Anterior cingulate cortex (tissue), 58 donors: ENCODE measurements at regions not wholly inside any gene's neighbourhood (a gene's known extent, or its start where the extent isn't known, plus 50 kb on each side); places are given as distances from the start of the nearest gene placed in this dataset.
"Not testable (repeated sequence)": the region's sequence is repeated elsewhere in the genome, so short reads cannot be mapped to it uniquely, and the experiment has no call there.

ENCODE experiments used
- DNase-seq, 58 donors: peaks; one replicate each; lab custom pipeline; 2025; lab: John Stamatoyannopoulos, UW

DNA sequence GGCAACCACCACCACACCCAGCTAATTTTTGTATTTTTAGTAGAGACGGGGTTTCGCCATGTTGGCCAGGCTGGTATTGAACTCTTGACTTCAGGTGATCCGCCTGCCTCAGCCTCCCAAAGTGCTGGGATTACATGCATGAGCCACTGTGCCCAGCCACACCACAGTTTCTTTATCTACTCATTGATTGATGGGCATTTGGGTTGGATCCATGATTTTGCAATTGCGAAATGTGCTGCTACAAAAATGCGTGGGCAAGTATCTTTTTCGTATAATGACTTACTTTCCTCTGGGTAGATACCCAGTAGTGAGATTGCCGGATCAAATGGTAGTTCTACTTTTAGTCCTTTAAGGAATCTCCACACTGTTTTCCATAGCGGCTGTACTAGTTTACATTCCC, 204.7 kb downstream of the ALDH8A1 start:
- DNase-seq = not testable (repeated sequence)

DNA sequence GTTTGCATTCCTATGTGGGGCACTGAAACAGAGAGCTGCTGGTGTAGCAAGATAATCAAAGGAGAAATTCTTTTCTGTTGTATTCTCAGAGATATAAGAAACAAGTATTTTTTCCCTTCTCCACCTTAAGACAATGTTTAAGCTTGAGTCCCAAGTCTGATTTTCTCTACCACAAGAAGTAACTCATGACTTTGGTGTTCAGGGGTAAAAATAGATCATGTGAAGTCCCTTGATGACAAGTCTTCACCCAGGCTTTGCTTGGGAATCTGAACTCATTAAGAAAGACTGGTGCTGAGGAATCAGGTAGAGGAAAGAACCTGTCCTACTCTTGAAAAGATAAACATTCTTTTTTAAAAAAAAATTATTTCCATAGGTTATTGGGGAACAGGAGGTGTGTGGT, 205.6 kb downstream of the ALDH8A1 start:
- DNase-seq = no peak

DNA sequence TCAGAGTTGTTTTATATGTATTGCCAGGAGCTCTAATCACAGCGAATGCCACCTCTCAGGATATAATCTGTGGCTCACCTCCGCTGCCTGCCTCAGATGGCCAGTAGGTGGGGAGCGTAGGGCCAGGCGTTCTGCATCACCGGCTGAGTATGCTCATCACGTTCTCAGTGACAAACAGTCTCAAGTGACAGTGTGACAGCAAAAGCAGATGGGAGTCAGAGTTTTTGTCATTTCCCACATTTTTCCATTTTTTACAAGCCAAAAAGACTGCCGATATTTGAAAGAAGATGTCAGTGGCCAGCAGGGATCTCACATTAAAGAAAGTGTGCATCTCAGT, 208.7 kb downstream of the ALDH8A1 start:
- DNase-seq = peak in 35 of 58 donors; percentile 3 to 58 (median 23)

DNA sequence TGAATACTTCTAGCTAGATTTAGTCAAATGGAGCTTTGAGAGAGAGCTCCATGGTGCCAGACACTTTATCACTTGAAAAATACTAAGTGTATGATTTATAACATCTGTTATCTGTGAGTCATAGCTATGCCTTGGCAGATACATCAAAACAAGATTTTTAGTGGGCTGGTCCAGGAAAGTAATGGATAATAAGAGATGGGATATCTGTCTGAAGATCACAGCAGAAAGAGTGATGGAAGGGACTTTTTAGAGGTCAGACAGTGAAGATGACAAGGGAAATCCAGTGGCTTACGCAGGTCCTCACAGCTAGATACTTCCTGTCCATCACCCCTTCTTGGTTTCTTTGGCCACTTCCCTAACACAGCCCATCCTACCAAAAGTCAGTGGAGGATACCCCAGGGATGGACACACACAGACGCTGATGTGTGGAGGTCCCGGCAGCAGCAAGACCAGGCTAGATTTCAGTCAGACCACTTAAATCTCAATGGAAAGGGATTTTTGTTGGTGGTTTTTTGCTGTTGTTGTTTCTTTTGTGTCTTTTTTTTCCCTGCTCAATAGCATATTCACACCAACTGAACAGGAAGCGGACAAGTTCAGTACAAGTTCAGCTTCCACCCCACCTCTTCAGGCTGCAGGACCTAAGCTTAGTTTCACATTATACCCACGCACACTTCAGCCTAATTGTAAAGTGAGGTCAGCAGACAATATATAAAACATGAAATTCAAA, 209.3 kb downstream of the ALDH8A1 start:
- peak in 1 of 58 donors; percentile 11 for DNase-seq

DNA sequence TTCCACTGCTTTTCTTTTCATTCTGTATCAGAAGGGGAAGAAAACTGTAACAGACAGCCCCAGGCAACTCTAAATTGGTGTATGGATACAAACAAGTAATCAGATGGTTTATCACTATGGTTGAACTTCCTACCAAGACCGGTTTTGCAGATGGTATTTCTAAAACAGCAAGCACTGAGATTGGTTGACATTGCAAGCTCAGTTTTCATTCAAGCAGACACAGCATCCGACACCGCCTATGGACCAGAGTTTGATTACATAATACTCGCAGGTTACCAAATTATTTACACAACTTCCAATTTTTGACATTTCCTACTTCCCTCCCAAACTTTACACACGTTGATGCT, 209.9 kb downstream of the ALDH8A1 start:
- DNase-seq = peak in 1 of 58 donors; percentile 2

DNA sequence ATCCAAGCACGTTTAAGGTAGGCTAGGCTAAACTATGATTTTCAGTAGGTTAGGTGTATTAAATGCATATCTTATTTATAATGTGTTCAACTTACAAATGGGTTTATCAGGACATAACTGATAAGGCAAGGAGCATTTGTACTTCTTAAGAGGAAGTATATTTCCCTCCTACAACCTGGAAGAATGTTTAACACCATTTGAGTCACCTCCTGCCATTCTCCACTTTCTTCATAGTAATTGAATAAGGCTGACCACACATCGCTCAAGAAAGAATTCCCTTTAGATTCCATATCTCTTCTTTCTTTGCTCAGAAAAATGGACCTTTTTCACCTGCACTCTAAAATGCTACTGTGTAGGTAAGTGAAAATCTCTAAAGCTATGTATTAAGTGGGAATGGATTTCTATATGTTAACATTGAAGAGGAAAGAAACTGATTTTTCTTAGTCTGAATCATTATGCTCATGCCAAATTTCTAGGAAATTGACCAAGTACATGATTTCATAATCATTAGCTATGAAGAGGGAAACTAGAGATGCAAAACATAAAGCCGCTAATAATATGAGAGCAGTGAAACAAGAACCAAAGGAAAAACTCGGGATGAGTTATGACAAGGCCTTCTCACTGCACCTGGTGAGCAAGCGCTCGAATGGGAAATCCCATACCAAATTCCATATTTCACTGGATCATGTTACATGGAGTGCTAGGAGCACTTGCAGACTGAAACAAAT, 210.4 kb downstream of the ALDH8A1 start:
- DNase-seq = no peak

DNA sequence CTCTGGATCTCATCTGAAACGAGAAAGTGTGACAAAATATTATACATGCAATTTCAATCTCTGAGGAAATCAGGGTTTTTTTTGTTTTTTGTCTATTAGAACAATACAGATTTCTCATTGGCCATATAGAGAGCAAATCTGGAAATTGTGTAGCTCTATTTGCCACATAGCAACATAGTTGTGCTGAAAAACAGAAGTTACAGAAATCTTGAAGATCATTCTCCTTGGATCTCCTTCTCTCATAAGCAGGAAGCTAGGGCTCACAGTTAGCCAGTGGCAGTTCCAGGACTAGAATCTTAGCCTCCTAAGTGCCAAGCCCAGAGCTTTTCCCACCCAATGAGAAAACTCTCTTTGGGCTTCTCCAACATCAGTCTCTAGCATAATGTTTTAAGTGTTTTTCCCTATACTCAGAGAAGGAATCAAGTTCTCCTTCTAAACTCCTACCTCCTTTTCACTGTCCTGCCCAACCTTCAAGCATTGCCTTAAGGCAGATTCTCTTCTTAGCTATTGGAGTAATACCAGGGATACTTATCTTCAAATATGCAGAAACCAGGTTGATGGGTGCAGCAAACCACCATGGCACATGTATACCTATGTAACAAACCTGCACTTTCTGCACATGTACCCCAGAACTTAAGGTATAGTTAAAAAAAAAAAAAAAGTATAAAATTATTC, 211.6 kb downstream of the ALDH8A1 start:
- no peak for DNase-seq

DNA sequence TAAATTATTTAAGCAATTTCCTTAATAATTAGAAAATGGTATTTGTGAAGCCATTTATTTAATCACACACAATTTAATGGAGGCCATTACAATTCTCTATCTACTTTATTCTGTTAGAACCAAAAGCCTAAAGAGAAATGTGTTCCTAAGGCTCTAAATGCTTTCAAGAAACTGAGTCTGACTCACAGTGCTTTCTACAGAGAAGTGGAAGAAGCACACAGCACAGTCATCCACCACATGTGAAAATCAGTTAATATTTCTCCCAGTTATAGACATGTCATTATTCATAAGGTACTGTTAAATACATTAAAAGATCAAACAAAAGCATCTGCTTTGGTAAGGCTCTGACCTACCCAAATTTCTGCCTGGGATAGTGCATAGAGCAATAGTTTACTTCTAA, 214.4 kb downstream of the ALDH8A1 start:
- DNase-seq = no peak

DNA sequence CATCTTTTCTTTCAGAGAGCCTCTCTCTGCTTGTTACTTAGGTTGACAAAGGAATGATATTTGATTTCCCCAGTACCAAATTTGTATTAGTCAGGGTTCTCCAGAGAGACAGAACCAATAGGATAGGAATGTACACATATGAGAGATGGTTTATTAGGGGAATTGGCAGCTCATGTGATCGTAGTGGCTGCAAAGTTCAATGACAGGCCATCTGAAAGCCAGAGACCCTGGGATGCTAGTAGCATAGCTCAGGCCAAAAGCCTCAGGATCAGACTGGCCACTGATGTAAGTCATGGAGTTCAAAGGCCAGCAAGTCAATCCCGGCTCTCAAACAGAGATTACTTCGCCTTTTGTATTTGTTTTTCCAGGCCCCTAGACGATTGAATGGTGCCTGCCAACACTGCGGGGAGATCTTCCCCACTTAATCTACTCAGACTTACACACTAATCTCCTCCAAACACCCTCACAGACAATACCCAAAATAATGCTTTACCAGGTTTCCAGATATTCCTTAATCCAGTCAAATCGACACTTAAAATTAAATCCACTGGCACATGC, 215.5 kb downstream of the ALDH8A1 start:
- DNase-seq = no peak

DNA sequence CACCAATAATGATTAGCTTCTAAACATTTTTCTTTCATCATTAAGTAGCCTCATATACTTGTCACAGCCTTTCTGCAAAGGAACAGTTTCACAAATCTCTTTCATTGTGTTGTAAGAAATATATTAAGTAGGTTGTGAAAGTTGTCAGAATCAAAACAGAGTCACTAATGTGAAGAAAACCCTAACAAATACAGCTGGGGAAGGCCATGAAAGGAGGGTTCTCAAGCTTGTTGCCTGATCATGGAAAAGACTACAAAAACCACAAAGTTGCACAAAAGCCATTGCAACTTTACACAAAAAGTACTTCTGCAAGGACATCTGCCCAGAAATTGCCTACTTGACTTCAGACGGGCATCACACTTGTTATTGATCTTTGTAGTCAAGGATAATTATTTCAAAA, 216.1 kb downstream of the ALDH8A1 start:
- DNase-seq = no peak

DNA sequence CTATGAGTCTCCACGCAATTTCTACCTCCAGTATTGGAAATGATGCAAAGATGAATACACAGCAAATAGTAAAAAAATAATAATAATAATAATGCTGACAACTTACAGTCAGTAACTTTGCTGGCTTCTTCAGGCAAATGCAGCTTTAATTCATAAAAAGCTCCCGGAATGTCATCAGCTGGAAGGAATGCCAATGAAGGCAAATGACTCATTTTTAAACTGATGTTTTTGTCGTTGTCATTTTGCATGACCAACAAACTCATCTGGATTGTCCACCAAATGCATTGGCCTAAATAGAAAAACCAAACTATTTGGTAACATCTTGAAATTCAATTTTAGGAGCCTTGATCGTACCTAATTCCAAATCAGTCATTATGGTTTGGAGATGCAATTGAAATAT, 217.1 kb downstream of the ALDH8A1 start:
- DNase-seq = no peak

DNA sequence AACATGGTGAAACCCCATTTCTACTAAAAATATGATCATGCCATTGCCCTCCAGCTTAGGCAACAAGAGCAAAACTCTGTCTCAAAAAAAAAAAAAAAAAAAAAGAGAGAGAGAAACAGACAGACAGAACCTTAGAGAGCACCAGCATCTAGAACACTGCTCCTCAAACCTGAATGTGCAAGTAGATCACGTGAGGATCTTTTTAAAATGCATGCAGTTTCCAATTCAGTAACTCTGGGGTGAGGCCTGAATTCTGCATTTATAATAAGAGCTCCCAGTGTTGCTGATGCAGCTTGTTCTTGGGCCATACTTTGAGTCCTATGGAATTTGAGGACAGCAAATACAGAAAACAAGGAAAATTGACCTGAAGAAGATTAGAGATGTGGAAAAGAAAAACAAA, 218.3 kb downstream of the ALDH8A1 start:
- no peak for DNase-seq

DNA sequence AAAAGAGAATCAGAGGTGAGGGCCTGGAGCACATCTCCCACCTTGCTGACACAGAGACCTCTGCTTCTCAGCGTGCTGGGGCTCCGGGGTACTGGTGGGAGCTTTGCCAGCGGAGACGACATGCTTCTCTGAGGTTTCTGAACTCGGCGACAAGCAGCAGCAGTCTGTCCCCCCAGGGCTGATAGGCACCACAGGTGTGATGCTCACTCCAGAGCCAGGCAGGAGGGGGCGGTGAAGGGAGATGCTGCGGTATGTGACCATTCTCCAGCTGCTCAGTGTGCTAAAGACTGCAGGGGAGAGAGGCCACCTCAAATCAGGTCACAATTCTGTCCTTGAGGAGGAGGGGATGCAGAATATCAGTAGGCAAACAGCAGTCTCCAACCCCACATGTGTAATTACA, 219.9 kb downstream of the ALDH8A1 start:
- DNase-seq = no peak

DNA sequence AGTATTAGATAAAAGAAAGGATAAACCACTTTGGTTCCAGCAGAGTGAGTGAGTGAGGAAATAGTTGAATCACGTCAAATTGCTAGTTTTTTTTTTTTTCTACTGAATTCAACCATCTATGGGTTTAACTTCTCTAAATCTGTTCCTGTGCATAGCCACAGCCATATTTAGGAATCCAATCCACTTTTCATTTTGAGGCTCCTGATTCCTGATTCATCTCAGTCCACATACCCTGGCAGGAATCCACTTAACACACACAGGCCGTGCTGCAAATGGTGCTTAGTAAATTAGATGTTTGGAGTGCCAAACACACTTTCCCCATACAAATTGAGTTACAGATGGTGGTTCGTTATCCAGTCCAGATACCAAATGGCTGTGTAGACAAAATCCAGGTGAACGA, 220.3 kb downstream of the ALDH8A1 start:
- DNase-seq = peak in 3 of 58 donors; percentile 11 to 29 (median 12)

DNA sequence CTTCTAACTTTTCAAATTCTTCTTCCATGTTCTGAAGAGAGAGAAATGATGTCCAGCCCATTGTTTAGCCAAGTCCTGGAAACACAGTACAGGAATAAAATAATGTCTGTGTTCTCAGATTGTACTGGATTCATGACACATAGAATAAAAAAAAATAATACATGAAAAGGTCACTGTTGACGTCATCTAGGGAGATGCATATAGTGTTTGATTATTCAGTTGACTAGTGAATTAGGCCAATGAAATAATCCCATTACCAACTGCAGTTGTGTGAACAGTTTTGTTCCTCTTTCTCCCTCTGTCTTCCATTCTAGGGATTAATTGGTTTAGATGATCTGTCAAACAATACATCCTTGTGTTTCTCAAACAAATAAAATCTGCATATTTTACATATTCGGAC, 222.8 kb downstream of the ALDH8A1 start:
- DNase-seq = no peak

DNA sequence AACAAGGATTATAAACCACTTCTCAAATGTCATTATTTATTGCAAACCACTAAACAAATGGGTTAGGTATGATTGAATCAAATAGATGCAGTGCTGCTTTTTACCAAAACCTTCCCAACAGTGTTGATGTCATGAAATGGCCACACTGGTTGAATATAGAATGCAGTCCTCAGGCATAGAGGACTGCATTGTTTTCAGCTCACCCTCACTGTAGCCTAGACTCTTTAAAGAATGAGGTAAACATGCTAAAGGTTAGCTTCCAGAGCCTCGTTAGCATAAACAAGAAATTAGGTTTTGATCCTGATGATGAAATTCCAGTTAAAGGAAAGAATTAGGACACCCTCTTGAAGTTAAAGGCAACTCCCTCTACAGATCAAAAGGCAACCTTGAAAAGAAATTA, 224.3 kb downstream of the ALDH8A1 start:
- DNase-seq = no peak

DNA sequence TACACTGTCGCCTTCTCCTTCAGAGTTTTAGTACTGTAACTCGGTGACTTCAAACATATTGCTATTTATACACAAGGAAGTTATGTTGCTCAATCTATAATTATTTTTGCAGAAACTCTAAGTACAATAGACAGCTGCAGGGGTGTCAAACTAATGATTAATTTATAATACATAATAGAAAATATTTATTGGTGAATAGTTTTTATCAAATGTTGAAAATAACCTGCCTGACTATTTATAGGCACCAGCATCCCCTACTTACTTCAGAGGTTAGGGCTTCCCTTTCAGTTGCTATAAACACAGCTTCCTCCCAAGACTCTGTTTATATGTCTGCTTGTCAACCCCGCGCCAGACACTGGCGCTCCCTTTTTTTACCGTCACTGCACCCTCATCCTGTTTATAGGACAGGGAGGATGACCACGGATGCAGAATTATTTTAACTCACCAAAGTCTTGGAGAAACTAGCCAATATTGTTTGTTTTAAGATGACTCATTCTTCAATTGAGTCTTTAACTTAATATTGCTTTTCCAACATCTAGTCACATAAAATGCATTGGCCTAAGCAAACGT, 225.0 kb downstream of the ALDH8A1 start:
- no peak for DNase-seq

DNA sequence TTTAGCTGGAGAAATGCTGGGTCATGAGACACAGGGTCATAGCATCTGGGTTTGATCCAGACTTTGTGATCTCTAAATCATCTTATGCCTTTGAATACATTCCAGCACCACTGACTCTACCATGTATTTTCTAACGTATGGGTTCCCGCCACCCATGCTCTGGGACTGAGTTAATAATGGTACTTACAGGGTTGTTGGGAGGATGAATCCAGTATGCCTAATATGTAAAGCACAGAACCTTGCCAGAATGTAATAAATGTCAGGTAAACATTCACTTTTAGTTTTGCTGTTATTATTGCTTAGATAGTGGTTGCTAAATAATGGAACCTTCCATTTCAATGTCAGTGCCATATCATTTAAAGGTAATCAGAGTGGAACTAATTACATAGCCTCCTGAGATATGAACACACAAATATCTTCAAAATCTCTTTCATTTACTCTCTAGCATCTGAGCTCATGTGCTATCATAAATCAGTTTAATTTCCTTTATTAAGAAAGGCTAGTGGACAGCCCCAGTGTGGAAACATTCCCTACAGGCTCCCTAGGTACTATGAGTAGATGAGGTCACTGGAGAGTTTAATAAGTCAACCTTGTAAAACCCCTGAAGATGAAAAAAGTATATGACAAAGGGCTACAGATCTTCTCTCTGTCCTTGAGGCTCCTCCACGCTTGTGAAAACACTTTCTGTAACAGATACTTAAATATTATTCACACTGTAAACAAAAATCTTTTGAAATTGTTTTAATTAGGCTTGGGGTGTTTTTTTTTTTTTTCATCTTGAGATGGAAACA, 226.6 kb downstream of the ALDH8A1 start:
- DNase-seq = no peak

DNA sequence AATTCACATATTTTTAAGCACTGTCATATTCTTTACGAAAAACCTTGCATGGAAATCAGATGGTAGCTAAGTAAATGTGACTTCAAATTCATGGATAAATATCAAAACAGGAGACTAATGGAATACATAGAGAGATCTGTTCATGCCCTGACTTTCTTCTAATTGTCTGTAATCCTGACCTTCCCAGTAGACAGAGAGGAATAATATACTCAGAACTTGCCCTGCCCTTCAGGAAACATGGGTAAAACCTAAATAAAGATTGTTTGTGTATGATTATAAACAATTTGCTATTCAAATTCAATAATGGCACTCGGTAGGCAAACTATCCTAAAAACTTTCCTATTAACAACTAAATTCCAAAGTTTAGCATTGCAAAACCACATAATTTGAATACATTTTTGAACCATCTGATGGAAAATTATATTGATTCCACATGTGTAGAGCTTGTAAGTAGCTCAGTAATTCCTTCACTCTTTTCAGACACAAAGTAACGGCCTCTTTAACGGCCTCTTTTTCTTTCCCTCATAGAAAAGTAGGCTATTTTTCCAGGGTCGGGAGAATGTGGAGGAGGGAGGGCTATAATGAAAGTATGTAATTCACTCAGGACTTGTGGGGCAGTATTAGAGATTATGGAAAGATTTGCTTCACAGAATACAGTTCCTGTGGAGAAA, 227.6 kb downstream of the ALDH8A1 start:
- DNase-seq = no peak

DNA sequence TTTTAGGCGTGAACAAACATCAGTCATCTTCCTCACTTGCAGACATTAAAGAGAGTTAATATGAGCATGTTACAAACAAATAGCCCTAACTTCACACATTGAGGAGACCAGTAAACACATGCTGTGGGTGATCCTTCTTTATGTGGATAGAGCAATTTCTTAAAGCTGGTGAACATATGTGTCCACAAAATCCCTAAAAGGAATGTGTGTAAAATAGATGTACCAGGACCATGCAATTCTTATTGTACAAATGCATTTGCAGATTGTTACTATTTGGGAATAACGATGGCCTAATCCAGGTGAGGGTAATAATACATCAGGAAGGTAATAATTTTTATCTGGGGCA, 228.9 kb downstream of the ALDH8A1 start:
- no peak for DNase-seq
